ENCODE measurements at regions not wholly inside any gene's neighbourhood (a gene's known extent, or its start where the extent isn't known, plus 50 kb on each side); places are given as distances from the start of the nearest gene placed in this dataset.

- TF ChIP-seq PAX5 (IDR thresholded peaks at IDR 0.05; ENCODE audit: insufficient read depth, low read length, severe bottlenecking) (no peak), POU2F2 (IDR thresholded peaks at IDR 0.05; ENCODE audit: low read depth, low read length) (no peak), POLR2A (IDR thresholded peaks at IDR 0.05; ENCODE audit: low read depth, low read length) (no peak), TAF1 (IDR thresholded peaks at IDR 0.05; ENCODE audit: low read depth, low read length) (no peak), SPI1 (IDR thresholded peaks at IDR 0.05; ENCODE audit: low read depth, low read length) (no peak), POLR2AphosphoS5 (IDR thresholded peaks at IDR 0.05; ENCODE audit: low read depth, low read length) (no peak)
- DNase-seq (ENCODE audit: insufficient read length, low spot score) (no peak), FAIRE-seq (no peak)
These were observed 121.6 kb downstream of the PTPRS start for GRCh38 chr19:5218963-5219530.

GRCh38 chr19:5218255-5218855, 122.3 kb downstream of the PTPRS start:
- DNase-seq (ENCODE audit: insufficient read length, low spot score) (no peak), FAIRE-seq (no peak)
- no peak for TF ChIP-seq PAX5 (IDR thresholded peaks at IDR 0.05; ENCODE audit: insufficient read depth, low read length, severe bottlenecking)
- no peak for TF ChIP-seq POU2F2 (IDR thresholded peaks at IDR 0.05; ENCODE audit: low read depth, low read length)
- no peak for TF ChIP-seq POLR2A (IDR thresholded peaks at IDR 0.05; ENCODE audit: low read depth, low read length)
- no peak for TF ChIP-seq POLR2AphosphoS5 (IDR thresholded peaks at IDR 0.05; ENCODE audit: low read depth, low read length)
- TF ChIP-seq TAF1 (IDR thresholded peaks at IDR 0.05; ENCODE audit: low read depth, low read length): no peak
- no peak for TF ChIP-seq SPI1 (IDR thresholded peaks at IDR 0.05; ENCODE audit: low read depth, low read length)

GRCh38 chr19:5217171-5217570, 123.4 kb downstream of the PTPRS start:
- FAIRE-seq: no peak
- no peak for DNase-seq (ENCODE audit: insufficient read length, low spot score)
- no peak for TF ChIP-seq SPI1 (IDR thresholded peaks at IDR 0.05; ENCODE audit: low read depth, low read length)
- TF ChIP-seq POLR2A (IDR thresholded peaks at IDR 0.05; ENCODE audit: low read depth, low read length): no peak
- no peak for TF ChIP-seq POLR2AphosphoS5 (IDR thresholded peaks at IDR 0.05; ENCODE audit: low read depth, low read length)
- TF ChIP-seq POU2F2 (IDR thresholded peaks at IDR 0.05; ENCODE audit: low read depth, low read length): no peak
- TF ChIP-seq PAX5 (IDR thresholded peaks at IDR 0.05; ENCODE audit: insufficient read depth, low read length, severe bottlenecking): no peak
- no peak for TF ChIP-seq TAF1 (IDR thresholded peaks at IDR 0.05; ENCODE audit: low read depth, low read length)

GRCh38 chr19:5216141-5216847, 124.3 kb downstream of the PTPRS start:
- DNase-seq (ENCODE audit: insufficient read length, low spot score) (peak; percentile 53), FAIRE-seq (peak; percentile 80)
- TF ChIP-seq POLR2AphosphoS5 (IDR thresholded peaks at IDR 0.05; ENCODE audit: low read depth, low read length) (no peak), POU2F2 (IDR thresholded peaks at IDR 0.05; ENCODE audit: low read depth, low read length) (no peak), POLR2A (IDR thresholded peaks at IDR 0.05; ENCODE audit: low read depth, low read length) (no peak), PAX5 (IDR thresholded peaks at IDR 0.05; ENCODE audit: insufficient read depth, low read length, severe bottlenecking) (no peak), SPI1 (IDR thresholded peaks at IDR 0.05; ENCODE audit: low read depth, low read length) (peak; percentile 27; the same call in 1 of the 2 replicates), TAF1 (IDR thresholded peaks at IDR 0.05; ENCODE audit: low read depth, low read length) (no peak)

- FAIRE-seq: no peak
- no peak for DNase-seq (ENCODE audit: insufficient read length, low spot score)
- TF ChIP-seq POU2F2 (IDR thresholded peaks at IDR 0.05; ENCODE audit: low read depth, low read length) (no peak), SPI1 (IDR thresholded peaks at IDR 0.05; ENCODE audit: low read depth, low read length) (no peak), POLR2A (IDR thresholded peaks at IDR 0.05; ENCODE audit: low read depth, low read length) (no peak), PAX5 (IDR thresholded peaks at IDR 0.05; ENCODE audit: insufficient read depth, low read length, severe bottlenecking) (no peak), TAF1 (IDR thresholded peaks at IDR 0.05; ENCODE audit: low read depth, low read length) (no peak), POLR2AphosphoS5 (IDR thresholded peaks at IDR 0.05; ENCODE audit: low read depth, low read length) (no peak)
These were observed 125.2 kb downstream of the PTPRS start for GRCh38 chr19:5215431-5215830.

- DNase-seq (ENCODE audit: insufficient read length, low spot score) (no peak), FAIRE-seq (no peak)
- TF ChIP-seq TAF1 (IDR thresholded peaks at IDR 0.05; ENCODE audit: low read depth, low read length): no peak
- no peak for TF ChIP-seq PAX5 (IDR thresholded peaks at IDR 0.05; ENCODE audit: insufficient read depth, low read length, severe bottlenecking)
- TF ChIP-seq POLR2A (IDR thresholded peaks at IDR 0.05; ENCODE audit: low read depth, low read length): no peak
- TF ChIP-seq POLR2AphosphoS5 (IDR thresholded peaks at IDR 0.05; ENCODE audit: low read depth, low read length): no peak
- no peak for TF ChIP-seq SPI1 (IDR thresholded peaks at IDR 0.05; ENCODE audit: low read depth, low read length)
- TF ChIP-seq POU2F2 (IDR thresholded peaks at IDR 0.05; ENCODE audit: low read depth, low read length): no peak
These were observed 125.7 kb downstream of the PTPRS start for GRCh38 chr19:5214902-5215301.

- FAIRE-seq: no peak
These were observed 126.2 kb downstream of the PTPRS start for GRCh38 chr19:5214371-5214770.

GRCh38 chr19:5213667-5214066, 126.9 kb downstream of the PTPRS start:
- no peak for TF ChIP-seq SPI1 (IDR thresholded peaks at IDR 0.05; ENCODE audit: low read depth, low read length)
- TF ChIP-seq TAF1 (IDR thresholded peaks at IDR 0.05; ENCODE audit: low read depth, low read length): no peak
- no peak for TF ChIP-seq PAX5 (IDR thresholded peaks at IDR 0.05; ENCODE audit: insufficient read depth, low read length, severe bottlenecking)
- TF ChIP-seq POLR2AphosphoS5 (IDR thresholded peaks at IDR 0.05; ENCODE audit: low read depth, low read length): no peak
- TF ChIP-seq POU2F2 (IDR thresholded peaks at IDR 0.05; ENCODE audit: low read depth, low read length): no peak
- no peak for TF ChIP-seq POLR2A (IDR thresholded peaks at IDR 0.05; ENCODE audit: low read depth, low read length)
- FAIRE-seq (no peak), DNase-seq (ENCODE audit: insufficient read length, low spot score) (no peak)

More at GRCh38 chr19:5214371-5214770, 126.2 kb downstream of the PTPRS start:
- TF ChIP-seq SPI1 (IDR thresholded peaks at IDR 0.05; ENCODE audit: low read depth, low read length) (no peak), PAX5 (IDR thresholded peaks at IDR 0.05; ENCODE audit: insufficient read depth, low read length, severe bottlenecking) (no peak), POLR2A (IDR thresholded peaks at IDR 0.05; ENCODE audit: low read depth, low read length) (no peak), POLR2AphosphoS5 (IDR thresholded peaks at IDR 0.05; ENCODE audit: low read depth, low read length) (no peak)
- DNase-seq (ENCODE audit: insufficient read length, low spot score): no peak

GRCh38 chr19:5212101-5212500, 128.5 kb downstream of the PTPRS start:
- TF ChIP-seq POLR2A (IDR thresholded peaks at IDR 0.05; ENCODE audit: low read depth, low read length) (no peak), POU2F2 (IDR thresholded peaks at IDR 0.05; ENCODE audit: low read depth, low read length) (no peak), TAF1 (IDR thresholded peaks at IDR 0.05; ENCODE audit: low read depth, low read length) (no peak), PAX5 (IDR thresholded peaks at IDR 0.05; ENCODE audit: insufficient read depth, low read length, severe bottlenecking) (no peak), POLR2AphosphoS5 (IDR thresholded peaks at IDR 0.05; ENCODE audit: low read depth, low read length) (no peak), SPI1 (IDR thresholded peaks at IDR 0.05; ENCODE audit: low read depth, low read length) (no peak)
- FAIRE-seq (no peak), DNase-seq (ENCODE audit: insufficient read length, low spot score) (no peak)

All from GM12891 (cell line).